Muscle of leg (tissue), 3 donors: ENCODE measurements at regions not wholly inside any gene's neighbourhood (a gene's known extent, or its start where the extent isn't known, plus 50 kb on each side); places are given as distances from the start of the nearest gene placed in this dataset.
"Not testable (repeated sequence)": the region's sequence is repeated elsewhere in the genome, so short reads cannot be mapped to it uniquely, and the experiment has no call there.

Source experiments
- DNase-seq: peaks from one replicate; pipeline ENCODE4 v3.0.0; 2013
- H3K27ac ChIP-seq: one replicate; pipeline ENCODE4 v1.5.1; 2013; ENCODE audit warnings: mild to moderate bottlenecking, low read length, control low read depth
- H3K27me3 ChIP-seq: one replicate; pipeline ENCODE4 v1.6.1; 2013; ENCODE audit warnings: low read length; ENCODE audit not compliant: control insufficient read depth, insufficient read depth
- H3K36me3 ChIP-seq: one replicate; pipeline ENCODE4 v1.6.1; 2013; ENCODE audit warnings: low read length; ENCODE audit not compliant: control insufficient read depth, insufficient read depth
- H3K4me1 ChIP-seq: one replicate; pipeline ENCODE4 v1.6.1; 2013; ENCODE audit warnings: low read length; ENCODE audit not compliant: control insufficient read depth, insufficient read depth
- H3K4me3 ChIP-seq: one replicate; pipeline ENCODE4 v1.5.1; 2013; ENCODE audit warnings: low read length, control low read depth
- H3K9me3 ChIP-seq: replicated peaks from 2 replicates; pipeline ENCODE4 v1.6.1; 2013; ENCODE audit warnings: low read depth, low read length; ENCODE audit not compliant: control insufficient read depth
- WGBS: methylation state at CpG from one replicate; pipeline ENCODE4 v1.1.5; 2013; ENCODE audit warnings: missing lambda C conversion rate; ENCODE audit not compliant: insufficient coverage; 5-methylcytosine and 5-hydroxymethylcytosine counted together

DNA sequence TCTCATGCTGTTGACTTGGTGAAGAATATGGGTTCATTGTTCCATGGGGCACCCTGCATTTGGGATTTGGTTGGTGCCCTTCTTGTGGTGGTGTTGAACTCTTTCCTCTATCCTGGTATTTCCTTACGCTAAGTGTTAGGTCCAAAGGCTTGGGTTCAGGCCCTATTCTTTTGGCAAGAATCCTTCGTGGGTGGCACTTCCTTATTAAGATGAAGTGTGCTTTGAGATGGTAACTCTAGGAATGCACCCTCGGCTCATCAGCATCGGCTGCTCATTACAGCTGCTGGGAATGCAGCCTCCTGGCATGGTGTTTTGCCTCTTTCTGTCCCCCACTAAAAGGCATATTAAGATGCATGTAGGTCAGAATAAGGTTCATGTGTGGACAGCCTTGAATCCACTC lies 380.7 kb downstream of the RPS24 start:
- Histone ChIP-seq H3K9me3 (no peaks in the 10 kb centered on the region), H3K4me1 (peaks cover 4% of the 10 kb centered on the region), H3K36me3 (no peaks in the 10 kb centered on the region), H3K27me3 (no peaks in the 10 kb centered on the region), H3K27ac (no peak overlapping the region), H3K4me3 (no peak overlapping the region)
- WGBS: 90% methylated on average over 2 of the region's 4 CpGs
- no peak for DNase-seq

DNA sequence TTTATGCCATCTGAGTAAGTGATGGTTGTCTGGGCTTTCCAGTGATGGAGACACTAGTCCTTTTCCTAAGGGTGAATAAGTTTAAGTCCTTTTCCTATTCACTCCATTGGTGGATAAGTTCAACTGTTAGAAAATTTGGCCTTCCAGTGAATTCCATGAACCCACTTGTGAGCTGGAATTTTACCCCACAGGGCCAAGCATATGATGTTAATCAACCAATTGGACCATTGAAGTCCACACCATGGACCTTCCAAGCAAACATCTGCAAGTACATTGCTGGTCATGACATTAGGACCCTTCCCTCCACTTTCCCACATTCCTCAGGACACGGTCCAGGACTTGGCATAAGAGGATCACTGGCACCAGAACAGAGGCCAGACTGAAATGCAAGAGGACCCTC lies 381.4 kb downstream of the RPS24 start:
- H3K27ac ChIP-seq: no peak overlapping the region
- no peak for DNase-seq
- H3K9me3 ChIP-seq: no peaks in the 10 kb centered on the region
- no peaks in the 10 kb centered on the region for H3K36me3 ChIP-seq
- H3K4me1 ChIP-seq: peaks cover 4% of the 10 kb centered on the region
- 30% methylated on average over 1 of the region's 1 CpG for WGBS
- H3K27me3 ChIP-seq: peaks cover 2% of the 10 kb centered on the region
- H3K4me3 ChIP-seq: no peak overlapping the region

DNA sequence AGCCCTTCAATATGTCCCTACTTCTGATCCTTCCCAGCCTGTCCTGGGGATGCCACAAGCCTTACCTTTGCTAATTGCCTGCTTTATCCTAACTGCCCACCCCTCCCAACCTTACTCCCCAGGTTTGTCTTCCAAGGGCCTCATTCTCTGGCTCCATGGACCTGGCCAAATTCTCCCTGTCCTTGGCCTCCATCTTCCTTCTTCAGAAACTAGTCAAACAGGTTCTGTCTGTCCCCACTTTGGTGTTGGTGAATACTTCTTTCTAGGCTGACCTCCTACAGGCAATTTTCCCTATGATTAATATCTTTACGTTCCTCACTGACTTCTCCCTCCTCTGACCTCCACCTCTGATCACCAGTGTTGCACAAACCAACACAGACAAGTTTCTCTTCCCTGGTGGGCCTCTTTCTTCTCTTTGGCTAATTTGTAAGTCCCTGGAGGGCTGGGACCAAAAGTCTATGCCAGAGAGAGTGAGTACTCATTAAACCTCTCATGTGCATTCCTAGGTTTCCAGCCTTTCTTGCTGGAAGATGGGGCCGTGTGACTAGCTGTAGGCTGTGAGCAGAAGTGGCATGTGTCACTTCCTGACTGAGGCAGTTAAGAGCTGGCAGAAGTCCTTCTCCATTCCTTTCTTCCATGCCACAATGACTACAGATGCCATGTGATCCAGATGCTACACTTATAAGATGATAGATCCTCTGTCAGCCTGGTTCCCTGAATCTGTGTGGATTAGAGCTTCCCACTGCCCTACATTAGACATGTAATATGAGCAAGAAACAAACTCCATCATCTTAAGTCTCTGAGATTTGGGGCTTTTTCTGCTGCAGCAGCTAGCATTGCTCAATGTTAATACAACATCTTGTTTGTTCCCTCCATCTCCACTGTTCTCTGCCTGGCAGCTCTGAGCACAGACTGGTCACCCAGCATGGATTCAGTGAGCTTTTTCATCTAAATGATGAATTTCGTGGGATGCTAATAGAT lies 382.7 kb downstream of the RPS24 start:
- DNase-seq: no peak
- H3K27ac ChIP-seq: no peak overlapping the region
- H3K4me3 ChIP-seq: no peak overlapping the region
- no peaks in the 10 kb centered on the region for H3K36me3 ChIP-seq
- WGBS: 33% methylated on average over 1 of the region's 3 CpGs
- no peaks in the 10 kb centered on the region for H3K9me3 ChIP-seq
- peaks cover 4% of the 10 kb centered on the region for H3K4me1 ChIP-seq
- peaks cover 6% of the 10 kb centered on the region for H3K27me3 ChIP-seq

DNA sequence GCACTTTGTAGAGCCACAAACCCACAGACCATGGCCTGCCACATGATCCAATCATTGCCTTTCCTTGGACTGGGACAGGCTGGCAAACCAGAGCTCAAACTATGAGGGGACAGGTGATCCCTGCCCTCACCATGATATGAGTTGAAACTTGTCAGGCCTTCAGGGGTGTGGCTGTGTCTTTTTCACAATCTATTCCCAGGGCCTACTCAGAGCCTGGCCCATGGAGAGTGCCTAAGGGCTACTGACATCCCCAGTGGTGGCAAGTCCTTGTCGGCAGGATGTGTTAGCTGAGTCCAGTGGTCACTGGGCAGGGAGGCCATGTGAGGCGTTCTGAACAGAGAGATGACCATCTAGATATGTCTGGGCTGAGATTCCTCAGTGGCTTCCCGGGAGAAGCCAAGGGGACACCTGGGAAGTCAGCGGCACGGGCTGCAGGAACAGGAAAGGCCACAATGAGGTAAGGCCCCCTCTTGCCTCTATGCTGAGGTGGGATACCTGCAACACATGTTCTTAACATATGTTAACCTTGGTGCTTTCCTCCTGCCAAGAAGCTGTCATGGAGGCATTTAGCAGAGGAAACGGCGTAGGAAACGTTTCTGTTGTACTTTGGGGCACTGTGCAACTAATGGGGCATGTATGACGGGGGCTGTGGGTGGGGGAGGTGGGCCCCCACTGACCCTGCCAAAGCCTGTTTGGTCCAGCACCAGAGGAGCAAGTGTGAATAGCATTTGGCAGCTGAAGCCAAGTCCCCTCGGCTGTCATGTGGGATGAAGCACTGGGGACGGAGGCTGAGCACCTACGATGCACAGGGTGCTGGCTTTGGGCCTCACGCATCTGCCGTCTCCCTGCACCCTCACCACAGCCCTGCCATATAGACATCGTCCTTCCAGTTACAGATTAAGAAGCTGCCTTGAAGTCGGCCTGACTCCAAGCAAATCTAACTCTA lies 384.0 kb downstream of the RPS24 start:
- Histone ChIP-seq H3K9me3 (no peaks in the 10 kb centered on the region), H3K36me3 (no peaks in the 10 kb centered on the region), H3K4me1 (peaks cover 4% of the 10 kb centered on the region), H3K27me3 (peaks cover 6% of the 10 kb centered on the region), H3K4me3 (no peak overlapping the region), H3K27ac (no peak overlapping the region)
- 79% methylated on average over 14 of the region's 16 CpGs for WGBS
- DNase-seq: no peak

DNA sequence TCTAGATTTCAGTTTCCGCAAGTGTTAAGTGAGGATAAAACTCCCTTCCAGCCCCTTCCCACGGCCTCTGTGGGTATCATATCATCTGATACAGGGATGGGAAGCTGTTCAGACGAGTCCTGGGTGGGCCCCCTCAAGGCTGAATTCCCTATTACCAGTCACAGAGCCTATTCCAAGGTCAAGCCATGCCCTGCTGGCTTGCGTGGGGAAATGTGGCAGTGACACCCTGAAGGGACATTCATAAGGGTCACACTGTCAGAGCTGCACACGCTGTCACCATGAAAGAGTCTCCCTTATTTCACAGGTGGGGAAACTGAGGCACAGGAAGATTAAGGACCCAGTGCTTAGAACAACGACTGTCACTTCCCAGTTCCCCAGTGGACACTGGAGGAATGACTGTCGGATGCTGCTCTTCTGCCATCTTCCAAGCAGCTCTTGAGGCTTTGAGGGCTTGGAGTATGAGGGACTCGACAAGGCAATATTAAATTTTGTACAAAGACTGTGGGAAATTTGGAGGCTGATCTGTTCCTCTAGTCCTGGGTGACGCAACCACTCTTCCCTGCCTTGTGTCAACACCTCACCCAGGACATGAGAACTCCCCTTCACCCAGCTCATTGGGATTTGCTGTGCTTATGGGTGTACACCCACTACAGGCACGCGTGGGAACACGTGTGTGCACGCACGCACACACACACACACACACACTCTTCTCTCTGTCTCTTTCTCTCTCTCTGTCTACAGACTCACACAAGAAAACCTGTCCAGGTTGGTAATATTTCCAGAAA lies 386.0 kb downstream of the RPS24 start:
- WGBS: 100% methylated on average over 2 of the region's 14 CpGs

DNA sequence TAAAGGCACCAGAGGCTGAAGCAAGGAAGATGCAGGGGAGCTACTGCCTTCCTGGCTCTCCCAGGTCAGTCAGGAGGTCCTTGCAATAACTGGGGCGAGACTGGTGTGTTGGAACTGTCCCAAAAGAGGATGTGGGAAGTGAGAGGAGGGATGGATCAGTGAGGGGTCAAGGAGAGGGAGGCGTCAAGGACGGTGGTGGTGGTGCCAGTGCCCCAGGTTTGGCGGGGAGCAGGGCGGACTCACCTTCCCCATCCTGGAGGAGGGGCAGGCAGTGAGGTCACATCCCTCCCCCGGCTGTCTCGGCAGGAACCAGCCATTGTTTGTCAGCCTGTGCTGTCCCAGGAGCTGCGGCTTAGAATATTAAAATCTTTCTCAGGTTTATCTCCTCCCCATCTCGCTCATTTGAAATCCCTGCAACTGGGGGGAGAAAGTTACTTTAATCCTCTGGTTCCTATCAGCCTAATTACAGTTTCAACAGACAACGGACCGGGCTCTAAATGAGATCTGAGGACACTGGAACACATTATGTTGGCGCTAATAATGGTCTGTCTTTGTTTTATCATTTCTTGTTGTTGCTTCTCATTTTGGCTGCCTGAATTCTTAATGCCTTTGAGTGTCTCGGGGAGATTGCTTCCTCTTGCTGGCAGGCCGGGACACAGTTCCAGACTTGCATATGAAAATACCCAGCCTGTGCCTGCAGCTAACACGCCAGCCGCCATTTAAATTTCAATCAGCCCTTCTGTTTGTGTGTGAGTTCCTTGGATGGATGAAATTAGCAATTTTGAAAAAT lies 387.5 kb downstream of the RPS24 start:
- no peaks in the 10 kb centered on the region for H3K4me1 ChIP-seq
- no peak overlapping the region for H3K27ac ChIP-seq
- peaks cover 10% of the 10 kb centered on the region for H3K9me3 ChIP-seq
- H3K27me3 ChIP-seq: peaks cover 6% of the 10 kb centered on the region
- no peak for DNase-seq
- no peaks in the 10 kb centered on the region for H3K36me3 ChIP-seq
- H3K4me3 ChIP-seq: no peak overlapping the region
- 84% methylated on average over 6 of the region's 16 CpGs for WGBS

More for the DNA sequence above, 386.0 kb downstream of the RPS24 start:
- peaks cover 6% of the 10 kb centered on the region for H3K27me3 ChIP-seq
- peaks cover 1% of the 10 kb centered on the region for H3K9me3 ChIP-seq
- no peaks in the 10 kb centered on the region for H3K36me3 ChIP-seq
- DNase-seq: no peak
- no peak overlapping the region for H3K4me3 ChIP-seq
- no peak overlapping the region for H3K27ac ChIP-seq
- peaks cover 4% of the 10 kb centered on the region for H3K4me1 ChIP-seq

GRCh38 chr10:78424050-78424449 lies 390.4 kb downstream of the RPS24 start:
- not testable (repeated sequence) for H3K27ac ChIP-seq, H3K36me3 ChIP-seq, H3K4me3 ChIP-seq, H3K27me3 ChIP-seq, H3K9me3 ChIP-seq, DNase-seq, H3K4me1 ChIP-seq
- 100% methylated on average over 1 of the region's 2 CpGs for WGBS

GRCh38 chr10:78424723-78425122 lies 391.1 kb downstream of the RPS24 start:
- no peaks in the 10 kb centered on the region for H3K4me1 ChIP-seq
- no peaks in the 10 kb centered on the region for H3K36me3 ChIP-seq
- peaks cover 10% of the 10 kb centered on the region for H3K9me3 ChIP-seq
- H3K4me3 ChIP-seq: no peak overlapping the region
- H3K27me3 ChIP-seq: peaks cover 6% of the 10 kb centered on the region
- WGBS: no CpG with 5 or more reads among the region's 1 CpG
- no peak for DNase-seq
- H3K27ac ChIP-seq: no peak overlapping the region

GRCh38 chr10:78426181-78426580 lies 392.5 kb downstream of the RPS24 start:
- Histone ChIP-seq H3K27me3 (no peaks in the 10 kb centered on the region), H3K4me3 (no peak overlapping the region), H3K9me3 (peaks cover 10% of the 10 kb centered on the region), H3K4me1 (no peaks in the 10 kb centered on the region), H3K27ac (no peak overlapping the region), H3K36me3 (no peaks in the 10 kb centered on the region)
- no peak for DNase-seq
- WGBS: no CpG with 5 or more reads among the region's 3 CpGs
